Fibroblast of lung (primary cell): ENCODE measurements at regions not wholly inside any gene's neighbourhood (a gene's known extent, or its start where the extent isn't known, plus 50 kb on each side); places are given as distances from the start of the nearest gene placed in this dataset.

Experiments used
- DNase-seq, 2 donors: peaks; one replicate each; pipeline versions ENCODE4 v3.0.0 to v3.0.0-alpha.2; 2010; ENCODE audit warnings: low read depth in 2 of 2
- H2AFZ ChIP-seq: 2 replicates; pipeline ENCODE4 v1.5.1; 2012; ENCODE audit warnings: low read length, control low read depth, inconsistent platforms
- H3K27ac ChIP-seq: 2 replicates; pipeline ENCODE4 v1.5.1; 2011; ENCODE audit warnings: low read length, control low read depth; ENCODE audit not compliant: insufficient read depth
- H3K27me3 ChIP-seq: 2 replicates; pipeline ENCODE4 v1.5.1; 2011; ENCODE audit warnings: mild to moderate bottlenecking, low read length; ENCODE audit not compliant: control insufficient read depth, insufficient read depth
- H3K36me3 ChIP-seq: 2 replicates; pipeline ENCODE4 v1.5.1; 2011; ENCODE audit warnings: low read length; ENCODE audit not compliant: control insufficient read depth, insufficient read depth
- H3K4me1 ChIP-seq: 2 replicates; pipeline ENCODE4 v1.5.1; 2011; ENCODE audit warnings: low read length; ENCODE audit not compliant: control insufficient read depth, insufficient read depth; ENCODE audit errors: extremely low read depth
- H3K4me2 ChIP-seq: 2 replicates; pipeline ENCODE4 v1.5.1; 2011; ENCODE audit warnings: low read length, control low read depth; ENCODE audit not compliant: insufficient read depth; ENCODE audit errors: extremely low read depth
- H3K4me3 ChIP-seq, 4 experiments: fragments of 200-600 bp in 1 of 4; sonication (generic) in 1 of 4; replicated peaks in 1 of 4; 2 replicates each; pipeline ENCODE4 v1.5.1; 2011 to 2016; ENCODE audit warnings: low read length in 4 of 4, low read depth in 3 of 4, mild to moderate bottlenecking in 3 of 4, control low read depth in 2 of 4, inconsistent platforms in 1 of 4, mixed read lengths in 1 of 4; ENCODE audit not compliant: insufficient read depth in 1 of 4; ENCODE audit errors: control extremely low read depth in 1 of 4
- H3K79me2 ChIP-seq: 2 replicates; pipeline ENCODE4 v1.5.1; 2012; ENCODE audit warnings: mild to moderate bottlenecking, low read length, inconsistent platforms; ENCODE audit not compliant: control insufficient read depth, insufficient read depth
- H3K9ac ChIP-seq: 2 replicates; pipeline ENCODE4 v1.5.1; 2011; ENCODE audit warnings: mild to moderate bottlenecking, low read length, control low read depth; ENCODE audit not compliant: insufficient read depth
- H3K9me3 ChIP-seq: 2 replicates; pipeline ENCODE4 v1.5.1; 2012; ENCODE audit warnings: low read depth, low read length; ENCODE audit not compliant: control insufficient read depth, insufficient read depth
- H4K20me1 ChIP-seq: 2 replicates; pipeline ENCODE4 v1.5.1; 2011; ENCODE audit warnings: low read length; ENCODE audit not compliant: control insufficient read depth, insufficient read depth; ENCODE audit errors: extremely low read depth
- EZH2 ChIP-seq: IDR thresholded peaks from 2 replicates; pipeline ENCODE4 v1.5.1; 2012; ENCODE audit warnings: low read length, control low read depth, mild to moderate bottlenecking; ENCODE audit errors: missing control alignments
- TF ChIP-seq, protein P1 (sequence below), 2 donors: IDR thresholded peaks in 1 of 2; conservative IDR thresholded peaks in 1 of 2; 1 replicate in 1 of 2; 2 replicates in 1 of 2; pipeline ENCODE4 v1.5.1; 2011 to 2012; ENCODE audit warnings: low read length in 2 of 2, control low read depth in 1 of 2, inconsistent platforms in 1 of 2, low read depth in 1 of 2, mild to moderate bottlenecking in 1 of 2

DNA sequence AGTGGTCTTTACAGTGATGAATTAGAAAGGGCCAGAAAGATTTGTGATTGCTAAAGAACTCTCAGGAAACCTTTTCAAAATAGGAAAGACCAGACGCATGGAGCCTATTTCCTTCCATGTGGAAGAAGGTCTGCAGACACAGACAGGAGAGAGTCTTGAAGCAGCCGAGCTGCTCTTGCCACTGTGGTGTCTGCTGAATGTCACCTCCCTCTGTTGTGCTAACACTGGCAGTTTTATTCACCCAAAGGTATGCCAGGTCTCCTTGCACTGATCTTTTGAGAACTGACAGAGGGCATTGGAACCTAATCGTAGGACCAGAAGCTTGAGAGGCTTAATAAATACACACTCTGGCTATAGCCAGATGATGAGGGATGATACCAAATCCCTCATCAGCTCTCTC lies 108.7 kb downstream of the SREK1 start:
- no peaks in the 10 kb centered on the region for H3K79me2 ChIP-seq
- TF ChIP-seq, protein P1, sequence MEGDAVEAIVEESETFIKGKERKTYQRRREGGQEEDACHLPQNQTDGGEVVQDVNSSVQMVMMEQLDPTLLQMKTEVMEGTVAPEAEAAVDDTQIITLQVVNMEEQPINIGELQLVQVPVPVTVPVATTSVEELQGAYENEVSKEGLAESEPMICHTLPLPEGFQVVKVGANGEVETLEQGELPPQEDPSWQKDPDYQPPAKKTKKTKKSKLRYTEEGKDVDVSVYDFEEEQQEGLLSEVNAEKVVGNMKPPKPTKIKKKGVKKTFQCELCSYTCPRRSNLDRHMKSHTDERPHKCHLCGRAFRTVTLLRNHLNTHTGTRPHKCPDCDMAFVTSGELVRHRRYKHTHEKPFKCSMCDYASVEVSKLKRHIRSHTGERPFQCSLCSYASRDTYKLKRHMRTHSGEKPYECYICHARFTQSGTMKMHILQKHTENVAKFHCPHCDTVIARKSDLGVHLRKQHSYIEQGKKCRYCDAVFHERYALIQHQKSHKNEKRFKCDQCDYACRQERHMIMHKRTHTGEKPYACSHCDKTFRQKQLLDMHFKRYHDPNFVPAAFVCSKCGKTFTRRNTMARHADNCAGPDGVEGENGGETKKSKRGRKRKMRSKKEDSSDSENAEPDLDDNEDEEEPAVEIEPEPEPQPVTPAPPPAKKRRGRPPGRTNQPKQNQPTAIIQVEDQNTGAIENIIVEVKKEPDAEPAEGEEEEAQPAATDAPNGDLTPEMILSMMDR (conservative IDR thresholded peaks at IDR 0.05 in 1 of 2, IDR thresholded peaks at IDR 0.05 in 1 of 2; ENCODE audit: low read depth in 1 of 2, low read length in 2 of 2), result no peak
- no peak for TF ChIP-seq EZH2
- DNase-seq, result no peak
- no peaks in the 10 kb centered on the region for H3K27me3 ChIP-seq
- H3K9ac ChIP-seq, result no peak overlapping the region
- H3K27ac ChIP-seq, result no peak overlapping the region
- H3K4me2 ChIP-seq, result no peak overlapping the region
- no peak overlapping the region for H2AFZ ChIP-seq
- H3K4me1 ChIP-seq, result no peaks in the 10 kb centered on the region
- no peaks in the 10 kb centered on the region for H3K36me3 ChIP-seq
- no peaks in the 10 kb centered on the region for H4K20me1 ChIP-seq
- no peaks in the 10 kb centered on the region for H3K9me3 ChIP-seq
- H3K4me3 ChIP-seq, result no peak overlapping the region

DNA sequence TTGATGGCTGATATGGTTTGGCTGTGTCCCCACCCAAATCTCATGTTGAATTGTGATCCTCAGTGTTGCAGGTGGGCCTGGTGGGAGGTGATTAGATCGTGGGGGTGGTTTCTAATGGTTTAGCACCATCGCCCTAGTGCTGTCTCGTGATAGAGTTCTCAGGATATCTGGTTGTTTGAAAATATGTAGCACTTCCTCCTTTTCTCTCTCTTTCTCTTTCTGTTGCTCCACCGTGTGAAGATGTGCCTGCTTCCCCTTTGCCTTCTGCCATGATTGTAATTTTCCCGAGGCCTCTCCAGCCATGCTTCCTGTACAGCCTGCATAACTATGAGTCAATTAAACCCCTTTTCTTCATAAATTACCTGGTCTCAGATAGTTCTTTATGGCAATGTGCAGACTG lies 111.6 kb downstream of the SREK1 start:
- Histone ChIP-seq H3K4me2 (no peak overlapping the region), H2AFZ (no peak overlapping the region), H3K36me3 (no peaks in the 10 kb centered on the region), H3K9me3 (no peaks in the 10 kb centered on the region), H3K27me3 (no peaks in the 10 kb centered on the region), H3K4me3 (no peak overlapping the region), H3K27ac (no peak overlapping the region), H4K20me1 (no peaks in the 10 kb centered on the region), H3K79me2 (no peaks in the 10 kb centered on the region), H3K9ac (no peak overlapping the region), H3K4me1 (no peaks in the 10 kb centered on the region)
- DNase-seq, result no peak
- no peak for TF ChIP-seq EZH2
- TF ChIP-seq, protein P1 (conservative IDR thresholded peaks at IDR 0.05 in 1 of 2, IDR thresholded peaks at IDR 0.05 in 1 of 2; ENCODE audit: low read depth in 1 of 2, low read length in 2 of 2), result no peak

DNA sequence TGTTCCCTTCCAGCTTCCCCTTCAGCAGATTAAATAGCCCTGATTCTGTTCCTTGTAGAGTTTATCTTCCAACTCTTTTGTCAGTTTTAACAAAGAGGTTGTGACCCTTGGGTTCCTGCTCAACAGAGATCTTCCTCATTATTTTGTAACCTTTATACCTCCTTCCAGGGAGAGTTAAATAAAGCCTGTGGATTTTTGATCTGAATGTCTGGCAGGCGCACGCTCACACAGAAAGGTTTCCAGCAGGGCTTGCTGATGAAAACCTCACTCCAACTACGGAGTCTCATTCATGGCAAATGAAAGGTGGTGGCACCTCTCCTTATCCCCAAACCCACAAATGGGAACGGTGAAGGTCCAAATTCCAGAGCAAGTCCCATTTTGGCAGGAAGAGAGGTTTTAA lies 129.0 kb downstream of the SREK1 start:
- Histone ChIP-seq H3K9me3 (no peaks in the 10 kb centered on the region), H2AFZ (no peak overlapping the region), H3K36me3 (no peaks in the 10 kb centered on the region), H4K20me1 (no peaks in the 10 kb centered on the region), H3K4me3 (no peak overlapping the region), H3K27ac (no peak overlapping the region), H3K27me3 (no peaks in the 10 kb centered on the region), H3K79me2 (no peaks in the 10 kb centered on the region), H3K9ac (no peak overlapping the region), H3K4me2 (no peak overlapping the region), H3K4me1 (no peaks in the 10 kb centered on the region)
- TF ChIP-seq, protein P1 (conservative IDR thresholded peaks at IDR 0.05 in 1 of 2, IDR thresholded peaks at IDR 0.05 in 1 of 2; ENCODE audit: low read depth in 1 of 2, low read length in 2 of 2), result no peak
- DNase-seq, result no peak
